Skeletal muscle satellite cell (primary cell): ENCODE measurements at regions not wholly inside any gene's neighbourhood (a gene's known extent, or its start where the extent isn't known, plus 50 kb on each side); places are given as distances from the start of the nearest gene placed in this dataset.
"Not testable (repeated sequence)": the region's sequence is repeated elsewhere in the genome, so short reads cannot be mapped to it uniquely, and the experiment has no call there.

Experiments used
- H3K27me3 ChIP-seq: 2 replicates; pipeline ENCODE4 v1.7.0; 2013; ENCODE audit warnings: low read length; ENCODE audit not compliant: control insufficient read depth, insufficient read depth
- H3K36me3 ChIP-seq: 2 replicates; pipeline ENCODE4 v1.7.0; 2013; ENCODE audit warnings: mild to moderate bottlenecking, control low read depth, low read length; ENCODE audit not compliant: insufficient read depth
- H3K4me1 ChIP-seq: 2 replicates; pipeline ENCODE4 v1.7.0; 2013; ENCODE audit warnings: low read length; ENCODE audit not compliant: control insufficient read depth, insufficient read depth
- H3K4me2 ChIP-seq: 2 replicates; pipeline ENCODE4 v1.7.0; 2013; ENCODE audit warnings: mild to moderate bottlenecking, low read length
- H3K4me3 ChIP-seq: 2 replicates; pipeline ENCODE4 v1.7.0; 2013; ENCODE audit warnings: low read length
- H3K9ac ChIP-seq: 2 replicates; pipeline ENCODE4 v1.7.0; 2013; ENCODE audit warnings: mild to moderate bottlenecking, low read depth, low read length, moderate library complexity
- H3K9me3 ChIP-seq: replicated peaks from 2 replicates; pipeline ENCODE4 v1.7.0; 2013; ENCODE audit warnings: mild to moderate bottlenecking, control low read depth, low read length

- H3K4me3 ChIP-seq = no peak overlapping the region
Observed at GRCh38 chr6:165768961-165769360, 105.9 kb upstream of the PDE10A start.

DNA sequence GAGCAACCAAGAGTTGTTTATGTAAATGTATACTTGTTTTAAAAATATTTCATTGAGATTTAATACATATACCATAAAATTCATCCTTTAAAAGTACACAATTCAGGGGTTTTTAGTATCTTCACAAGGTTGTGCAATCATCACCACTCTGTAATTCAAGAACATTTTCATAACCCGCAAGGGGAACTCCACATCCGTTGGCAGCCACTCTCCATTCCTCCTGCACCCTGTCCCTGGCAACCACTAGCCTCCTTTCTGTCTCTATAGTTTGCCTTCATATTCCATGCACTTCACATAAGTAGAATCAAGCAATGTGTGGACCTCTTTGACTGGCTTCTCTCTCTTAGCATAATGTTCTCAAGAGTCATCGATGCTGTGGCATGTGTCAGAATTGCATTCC is 104.2 kb upstream of the PDE10A start:
- Histone ChIP-seq H3K27me3 (no peaks in the 10 kb centered on the region), H3K4me2 (peak overlapping the region; percentile 16), H3K9ac (no peak overlapping the region), H3K36me3 (no peaks in the 10 kb centered on the region), H3K4me1 (peaks cover 18% of the 10 kb centered on the region), H3K4me3 (no peak overlapping the region), H3K9me3 (no peaks in the 10 kb centered on the region)

More at GRCh38 chr6:165768961-165769360, 105.9 kb upstream of the PDE10A start:
- Histone ChIP-seq H3K9ac (no peak overlapping the region), H3K27me3 (no peaks in the 10 kb centered on the region), H3K9me3 (no peaks in the 10 kb centered on the region), H3K4me1 (peaks cover 16% of the 10 kb centered on the region), H3K4me2 (no peak overlapping the region), H3K36me3 (no peaks in the 10 kb centered on the region)

DNA sequence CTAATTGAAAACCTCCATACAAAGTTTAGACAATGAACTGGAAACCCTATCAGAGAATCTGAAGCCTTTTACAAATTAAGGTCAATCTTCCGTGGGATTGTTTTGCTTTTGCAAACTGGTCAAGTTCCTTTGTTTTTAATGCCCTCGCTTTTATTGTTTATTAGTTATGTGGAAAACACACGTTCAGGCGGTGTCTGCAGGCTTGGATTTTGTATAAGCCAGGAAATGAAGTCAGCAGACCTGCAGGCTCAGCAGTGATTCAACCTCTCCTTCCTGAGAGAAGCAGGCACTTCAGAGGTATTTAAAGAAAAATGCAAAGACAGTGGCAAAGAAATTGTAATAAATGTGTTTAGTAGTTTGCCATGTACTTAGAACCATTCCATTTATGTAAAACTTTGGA is 103.4 kb upstream of the PDE10A start:
- no peaks in the 10 kb centered on the region for H3K27me3 ChIP-seq
- H3K36me3 ChIP-seq = no peaks in the 10 kb centered on the region
- no peak overlapping the region for H3K4me3 ChIP-seq
- H3K4me1 ChIP-seq = peaks cover 18% of the 10 kb centered on the region
- peak overlapping the region; percentile 6 for H3K4me2 ChIP-seq
- no peak overlapping the region for H3K9ac ChIP-seq
- H3K9me3 ChIP-seq = no peaks in the 10 kb centered on the region

DNA sequence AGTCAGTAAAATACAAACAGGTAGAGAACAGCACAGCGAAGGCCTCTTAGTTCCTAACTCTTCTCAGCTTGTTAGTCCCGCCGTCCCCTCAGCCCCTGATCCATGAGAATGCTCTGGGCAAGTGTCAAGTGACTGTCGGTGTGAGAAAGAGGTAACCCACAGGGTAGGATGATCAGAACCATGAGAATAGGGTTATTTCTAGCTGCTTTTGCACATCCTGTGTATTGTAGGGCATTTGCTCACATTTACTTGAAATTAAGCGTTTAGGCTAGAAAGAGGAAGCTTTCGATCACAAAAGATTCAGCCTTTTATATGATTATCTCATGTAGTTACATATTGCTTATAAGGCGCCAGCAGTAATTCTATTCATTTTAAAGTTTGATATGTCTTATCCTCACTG is 103.0 kb upstream of the PDE10A start:
- H3K4me3 ChIP-seq = no peak overlapping the region
- no peak overlapping the region for H3K4me2 ChIP-seq
- H3K9me3 ChIP-seq = no peaks in the 10 kb centered on the region
- H3K4me1 ChIP-seq = peaks cover 18% of the 10 kb centered on the region
- no peaks in the 10 kb centered on the region for H3K27me3 ChIP-seq
- H3K9ac ChIP-seq = no peak overlapping the region
- no peaks in the 10 kb centered on the region for H3K36me3 ChIP-seq

DNA sequence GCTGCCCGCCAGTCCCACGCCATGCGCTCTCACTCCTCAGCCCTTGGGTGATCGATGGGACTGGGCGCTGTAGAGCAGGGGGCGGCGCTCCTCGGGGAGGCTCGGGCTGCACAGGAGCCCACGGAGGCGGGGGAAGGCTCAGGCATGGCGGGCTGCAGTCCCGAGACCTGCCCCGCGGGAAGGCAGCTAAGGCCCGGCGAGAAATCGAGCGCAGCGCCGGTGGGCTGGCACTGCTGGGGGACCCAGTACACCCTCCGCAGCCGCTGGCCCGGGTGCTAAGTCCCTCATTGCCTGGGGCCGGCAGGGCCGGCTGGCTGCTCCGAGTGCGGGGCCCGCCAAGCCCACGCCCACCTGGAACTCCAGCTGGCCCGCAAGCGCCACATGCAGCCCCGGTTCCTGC is 102.2 kb upstream of the PDE10A start:
- H3K9ac ChIP-seq, H3K36me3 ChIP-seq, H3K27me3 ChIP-seq, H3K4me3 ChIP-seq, H3K9me3 ChIP-seq, H3K4me2 ChIP-seq: not testable (repeated sequence)
- H3K4me1 ChIP-seq = peaks cover 18% of the 10 kb centered on the region

GRCh38 chr6:165762876-165763275 is 99.8 kb upstream of the PDE10A start:
- Histone ChIP-seq H3K9ac (no peak overlapping the region), H3K4me2 (no peak overlapping the region), H3K9me3 (no peaks in the 10 kb centered on the region), H3K4me3 (no peak overlapping the region), H3K27me3 (no peaks in the 10 kb centered on the region), H3K4me1 (peaks cover 18% of the 10 kb centered on the region), H3K36me3 (no peaks in the 10 kb centered on the region)

GRCh38 chr6:165762125-165762524 is 99.1 kb upstream of the PDE10A start:
- Histone ChIP-seq H3K36me3 (no peaks in the 10 kb centered on the region), H3K4me1 (peaks cover 14% of the 10 kb centered on the region), H3K27me3 (no peaks in the 10 kb centered on the region), H3K9me3 (no peaks in the 10 kb centered on the region), H3K4me2 (no peak overlapping the region), H3K9ac (no peak overlapping the region), H3K4me3 (no peak overlapping the region)

GRCh38 chr6:165760803-165761185 is 97.8 kb upstream of the PDE10A start:
- H3K27me3 ChIP-seq = no peaks in the 10 kb centered on the region
- no peak overlapping the region for H3K4me2 ChIP-seq
- H3K4me3 ChIP-seq = no peak overlapping the region
- H3K4me1 ChIP-seq = peaks cover 2% of the 10 kb centered on the region
- no peaks in the 10 kb centered on the region for H3K36me3 ChIP-seq
- no peak overlapping the region for H3K9ac ChIP-seq
- no peaks in the 10 kb centered on the region for H3K9me3 ChIP-seq

DNA sequence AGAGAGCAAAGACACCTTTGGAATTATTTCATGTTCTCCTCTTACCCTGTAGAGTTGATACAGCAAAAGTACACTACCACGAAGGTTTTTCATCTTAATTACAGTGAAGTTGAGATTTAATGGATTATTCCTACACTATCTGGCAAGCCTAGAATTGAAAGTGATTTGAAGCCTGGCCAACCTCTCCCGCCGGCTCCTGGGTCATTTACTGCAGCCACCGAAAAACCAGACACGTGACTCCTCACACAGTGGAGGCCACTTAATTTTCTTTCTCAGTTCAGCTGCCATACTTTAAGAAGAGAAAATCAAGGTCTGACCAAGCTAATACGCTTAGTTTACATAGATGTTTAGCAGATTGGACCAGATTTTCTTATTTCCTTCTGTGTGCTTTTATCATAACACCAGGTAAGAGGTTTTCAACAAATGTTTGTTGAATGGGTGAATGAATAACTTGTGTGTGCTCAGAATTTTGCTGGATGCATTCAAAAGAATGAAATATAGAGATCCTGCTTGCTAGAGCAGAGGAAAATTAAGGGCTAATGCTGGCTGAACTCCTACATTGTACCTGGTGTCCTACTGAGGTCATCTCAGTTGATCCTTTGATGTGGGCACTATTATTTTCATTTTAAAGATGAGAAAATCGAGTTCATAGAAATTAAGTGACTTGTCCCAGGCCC is 97.2 kb upstream of the PDE10A start:
- Histone ChIP-seq H3K4me3 (no peak overlapping the region), H3K4me2 (no peak overlapping the region), H3K4me1 (peaks cover 2% of the 10 kb centered on the region), H3K36me3 (no peaks in the 10 kb centered on the region), H3K9ac (no peak overlapping the region), H3K27me3 (no peaks in the 10 kb centered on the region), H3K9me3 (no peaks in the 10 kb centered on the region)

DNA sequence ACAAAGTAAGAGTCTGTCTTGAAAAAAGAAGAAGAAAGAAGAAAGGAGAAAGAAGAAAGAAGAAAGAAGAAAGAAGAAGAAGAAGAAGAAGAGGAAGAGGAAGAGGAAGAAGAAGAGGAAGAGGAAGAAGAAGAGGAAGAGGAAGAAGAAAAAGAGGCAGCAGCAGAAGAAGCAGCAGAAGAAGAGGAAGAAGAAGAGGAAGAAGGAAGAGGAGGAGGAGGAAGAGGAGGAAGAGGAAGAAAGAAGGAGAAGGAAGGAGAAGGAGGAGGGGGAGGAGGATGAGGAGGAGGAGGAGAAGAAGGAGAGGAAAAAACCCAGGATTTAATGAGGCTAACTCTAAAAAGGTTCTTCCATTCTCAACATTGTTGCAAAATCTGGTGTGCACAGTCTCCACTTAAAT is 95.4 kb upstream of the PDE10A start:
- H3K9ac ChIP-seq = no peak overlapping the region
- H3K36me3 ChIP-seq = no peaks in the 10 kb centered on the region
- H3K4me1 ChIP-seq = peaks cover 2% of the 10 kb centered on the region
- H3K27me3 ChIP-seq = no peaks in the 10 kb centered on the region
- H3K4me3 ChIP-seq = no peak overlapping the region
- H3K4me2 ChIP-seq = no peak overlapping the region
- no peaks in the 10 kb centered on the region for H3K9me3 ChIP-seq

DNA sequence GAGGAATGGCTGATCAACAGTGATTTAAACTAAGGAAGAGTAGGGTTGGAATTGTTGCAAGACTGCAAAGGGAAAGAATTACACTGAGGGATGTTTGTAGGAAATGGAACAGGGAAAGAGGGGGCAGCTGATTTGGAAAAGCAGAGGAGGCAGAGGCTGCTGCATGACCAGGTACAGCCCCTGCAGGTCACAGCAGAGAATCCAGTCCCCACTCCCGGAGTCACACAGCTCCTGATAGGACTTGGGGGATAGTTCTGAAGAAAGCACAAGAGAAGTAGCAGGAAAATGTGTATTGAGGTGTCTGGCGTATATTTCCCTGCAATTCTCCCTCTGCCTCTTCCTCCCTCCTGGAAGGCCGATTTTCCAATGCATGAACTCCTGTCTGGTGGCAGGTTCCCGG is 92.5 kb upstream of the PDE10A start:
- Histone ChIP-seq H3K9me3 (no peaks in the 10 kb centered on the region), H3K4me2 (no peak overlapping the region), H3K36me3 (no peaks in the 10 kb centered on the region), H3K4me3 (no peak overlapping the region), H3K9ac (no peak overlapping the region), H3K27me3 (no peaks in the 10 kb centered on the region), H3K4me1 (no peaks in the 10 kb centered on the region)

DNA sequence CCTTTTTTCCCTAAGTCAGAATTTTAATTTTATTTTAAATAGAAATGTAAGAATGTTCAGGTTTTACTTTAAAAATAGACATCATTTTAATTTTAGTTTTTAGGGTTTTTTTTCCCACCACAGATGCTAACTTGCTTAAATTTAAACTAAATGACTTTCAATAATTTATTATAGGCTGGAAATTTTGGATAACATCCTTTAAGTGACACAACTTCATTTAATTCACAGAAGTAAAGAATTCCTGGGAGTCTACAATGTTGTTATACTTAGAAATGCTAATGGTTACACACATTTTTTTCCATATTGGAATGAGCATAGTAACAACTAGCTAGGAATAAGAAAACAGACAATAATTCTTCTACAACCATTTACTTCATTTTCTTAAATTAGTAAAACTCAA is 90.5 kb upstream of the PDE10A start:
- Histone ChIP-seq H3K4me2 (no peak overlapping the region), H3K4me3 (no peak overlapping the region)

More for the DNA sequence above, 90.5 kb upstream of the PDE10A start:
- H3K27me3 ChIP-seq = no peaks in the 10 kb centered on the region
- no peaks in the 10 kb centered on the region for H3K4me1 ChIP-seq
- H3K36me3 ChIP-seq = no peaks in the 10 kb centered on the region
- H3K9me3 ChIP-seq = no peaks in the 10 kb centered on the region
- H3K9ac ChIP-seq = no peak overlapping the region
